Osteocyte (in vitro differentiated cells): ENCODE measurements at regions not wholly inside any gene's neighbourhood (a gene's known extent, or its start where the extent isn't known, plus 50 kb on each side); places are given as distances from the start of the nearest gene placed in this dataset.

Experiments used
- DNase-seq: peaks from one replicate; pipeline ENCODE4 v3.0.0; 2021; ENCODE audit warnings: mixed read lengths; ENCODE audit not compliant: unreplicated experiment; ENCODE audit errors: extremely low spot score
- H3K27ac Mint-ChIP-seq: one replicate; pipeline ENCODE4 v1.8.0; 2021; ENCODE audit warnings: mild to moderate bottlenecking, mixed read lengths; ENCODE audit not compliant: unreplicated experiment
- H3K27me3 Mint-ChIP-seq: one replicate; pipeline ENCODE4 v1.8.0; 2021; ENCODE audit warnings: mixed read lengths; ENCODE audit not compliant: unreplicated experiment
- H3K36me3 Mint-ChIP-seq: one replicate; pipeline ENCODE4 v1.8.0; 2021; ENCODE audit warnings: mixed read lengths; ENCODE audit not compliant: unreplicated experiment
- H3K4me1 Mint-ChIP-seq: one replicate; pipeline ENCODE4 v1.8.0; 2021; ENCODE audit warnings: mixed read lengths; ENCODE audit not compliant: unreplicated experiment
- H3K4me3 Mint-ChIP-seq: one replicate; pipeline ENCODE4 v1.8.0; 2021; ENCODE audit warnings: mild to moderate bottlenecking, moderate library complexity, mixed read lengths; ENCODE audit not compliant: unreplicated experiment
- H3K9me3 Mint-ChIP-seq: one replicate; pipeline ENCODE4 v1.8.0; 2021; ENCODE audit warnings: mixed read lengths; ENCODE audit not compliant: unreplicated experiment
- TF ChIP-seq, protein P1 (sequence below): fragments of 200-600 bp; sonication (generic); IDR thresholded peaks from 2 replicates; pipeline ENCODE4 v1.5.0; 2021; ENCODE audit warnings: antibody characterized with exemption, mild to moderate bottlenecking, moderate library complexity

- H3K27me3 Mint-ChIP-seq = peaks cover 15% of the 10 kb centered on the region
- H3K36me3 Mint-ChIP-seq = no peaks in the 10 kb centered on the region
- H3K9me3 Mint-ChIP-seq = peaks cover 14% of the 10 kb centered on the region
- no peak overlapping the region for H3K27ac Mint-ChIP-seq
- DNase-seq = no peak
- TF ChIP-seq, protein P1, sequence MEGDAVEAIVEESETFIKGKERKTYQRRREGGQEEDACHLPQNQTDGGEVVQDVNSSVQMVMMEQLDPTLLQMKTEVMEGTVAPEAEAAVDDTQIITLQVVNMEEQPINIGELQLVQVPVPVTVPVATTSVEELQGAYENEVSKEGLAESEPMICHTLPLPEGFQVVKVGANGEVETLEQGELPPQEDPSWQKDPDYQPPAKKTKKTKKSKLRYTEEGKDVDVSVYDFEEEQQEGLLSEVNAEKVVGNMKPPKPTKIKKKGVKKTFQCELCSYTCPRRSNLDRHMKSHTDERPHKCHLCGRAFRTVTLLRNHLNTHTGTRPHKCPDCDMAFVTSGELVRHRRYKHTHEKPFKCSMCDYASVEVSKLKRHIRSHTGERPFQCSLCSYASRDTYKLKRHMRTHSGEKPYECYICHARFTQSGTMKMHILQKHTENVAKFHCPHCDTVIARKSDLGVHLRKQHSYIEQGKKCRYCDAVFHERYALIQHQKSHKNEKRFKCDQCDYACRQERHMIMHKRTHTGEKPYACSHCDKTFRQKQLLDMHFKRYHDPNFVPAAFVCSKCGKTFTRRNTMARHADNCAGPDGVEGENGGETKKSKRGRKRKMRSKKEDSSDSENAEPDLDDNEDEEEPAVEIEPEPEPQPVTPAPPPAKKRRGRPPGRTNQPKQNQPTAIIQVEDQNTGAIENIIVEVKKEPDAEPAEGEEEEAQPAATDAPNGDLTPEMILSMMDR = no peak
- no peaks in the 10 kb centered on the region for H3K4me1 Mint-ChIP-seq
- no peak overlapping the region for H3K4me3 Mint-ChIP-seq
These were observed 292.0 kb upstream of the ARID1B start for GRCh38 chr6:156485150-156485549.

DNA sequence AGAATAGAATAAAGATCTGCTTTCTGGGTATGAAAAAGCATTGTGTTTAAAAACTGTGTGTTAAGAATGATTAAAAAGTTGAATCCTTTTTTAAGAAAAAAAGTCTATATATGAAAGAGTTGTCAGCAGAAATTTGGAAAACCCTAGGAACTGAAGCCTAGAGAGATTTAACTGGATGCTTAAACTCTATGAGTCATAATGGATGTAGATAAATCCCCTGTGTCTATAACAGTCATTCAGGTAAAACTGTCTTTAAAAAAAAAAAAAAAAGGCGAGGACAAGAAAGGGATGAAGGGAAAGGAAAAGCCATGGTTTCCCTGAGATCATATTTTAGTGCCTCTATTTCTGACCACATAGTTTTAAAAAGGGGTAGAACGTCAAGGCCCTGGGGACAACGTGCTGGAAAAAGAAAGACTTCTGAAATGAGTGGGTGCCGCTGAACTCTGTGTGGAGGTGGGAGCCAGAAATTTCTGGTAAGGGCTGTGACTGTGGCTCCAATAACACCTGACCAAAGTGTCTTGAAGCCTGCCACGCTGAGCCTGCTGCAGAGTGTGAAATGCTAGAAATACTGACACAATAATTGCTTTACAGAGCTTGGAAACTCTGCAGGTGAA is 302.6 kb upstream of the ARID1B start:
- DNase-seq = no peak

DNA sequence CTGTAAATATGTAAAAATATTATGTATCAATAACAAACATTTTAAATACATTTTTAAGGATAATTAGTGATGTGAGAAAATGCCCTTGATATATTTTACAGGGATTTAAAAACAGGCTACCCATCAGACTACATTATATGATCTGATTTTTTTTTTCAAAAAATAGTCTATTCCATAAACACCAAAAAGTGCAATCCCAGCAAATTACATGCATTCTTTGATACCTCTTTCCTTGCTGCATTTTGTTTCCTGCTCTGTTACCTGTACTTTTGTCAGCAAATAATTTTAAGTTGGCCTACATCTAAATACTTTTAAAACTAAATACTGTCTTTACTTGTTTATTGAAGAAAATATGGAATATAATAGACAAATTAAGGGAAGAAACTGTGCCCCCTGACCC is 306.2 kb upstream of the ARID1B start:
- TF ChIP-seq, protein P1 = no peak
- no peak overlapping the region for H3K4me3 Mint-ChIP-seq
- no peak overlapping the region for H3K27ac Mint-ChIP-seq
- H3K4me1 Mint-ChIP-seq = no peaks in the 10 kb centered on the region
- H3K27me3 Mint-ChIP-seq = no peaks in the 10 kb centered on the region
- no peaks in the 10 kb centered on the region for H3K9me3 Mint-ChIP-seq
- DNase-seq = no peak
- no peaks in the 10 kb centered on the region for H3K36me3 Mint-ChIP-seq

More for the DNA sequence above, 302.6 kb upstream of the ARID1B start:
- H3K27ac Mint-ChIP-seq = no peak overlapping the region
- peaks cover 13% of the 10 kb centered on the region for H3K27me3 Mint-ChIP-seq
- no peaks in the 10 kb centered on the region for H3K9me3 Mint-ChIP-seq
- no peaks in the 10 kb centered on the region for H3K36me3 Mint-ChIP-seq
- TF ChIP-seq, protein P1 = no peak
- H3K4me1 Mint-ChIP-seq = no peaks in the 10 kb centered on the region
- no peak overlapping the region for H3K4me3 Mint-ChIP-seq

GRCh38 chr6:156464100-156464878 is 312.9 kb upstream of the ARID1B start:
- Mint-ChIP-seq H3K36me3 (no peaks in the 10 kb centered on the region), H3K4me3 (no peak overlapping the region), H3K27me3 (peaks cover 24% of the 10 kb centered on the region), H3K4me1 (no peaks in the 10 kb centered on the region), H3K27ac (no peak overlapping the region), H3K9me3 (no peaks in the 10 kb centered on the region)
- TF ChIP-seq, protein P1 = no peak
- DNase-seq = no peak

- Mint-ChIP-seq H3K4me3 (no peak overlapping the region), H3K27me3 (peaks cover 24% of the 10 kb centered on the region), H3K27ac (no peak overlapping the region), H3K9me3 (no peaks in the 10 kb centered on the region), H3K4me1 (no peaks in the 10 kb centered on the region), H3K36me3 (no peaks in the 10 kb centered on the region)
- no peak for DNase-seq
- TF ChIP-seq, protein P1 = no peak
These were observed 315.5 kb upstream of the ARID1B start for GRCh38 chr6:156461647-156462046.
